ENCODE measurements at regions not wholly inside any gene's neighbourhood (a gene's known extent, or its start where the extent isn't known, plus 50 kb on each side); places are given as distances from the start of the nearest gene placed in this dataset.

- TF ChIP-seq EZH2 (IDR thresholded peaks at IDR 0.05; ENCODE audit: low read length, missing control alignments): no peak
- TF ChIP-seq, protein P1, sequence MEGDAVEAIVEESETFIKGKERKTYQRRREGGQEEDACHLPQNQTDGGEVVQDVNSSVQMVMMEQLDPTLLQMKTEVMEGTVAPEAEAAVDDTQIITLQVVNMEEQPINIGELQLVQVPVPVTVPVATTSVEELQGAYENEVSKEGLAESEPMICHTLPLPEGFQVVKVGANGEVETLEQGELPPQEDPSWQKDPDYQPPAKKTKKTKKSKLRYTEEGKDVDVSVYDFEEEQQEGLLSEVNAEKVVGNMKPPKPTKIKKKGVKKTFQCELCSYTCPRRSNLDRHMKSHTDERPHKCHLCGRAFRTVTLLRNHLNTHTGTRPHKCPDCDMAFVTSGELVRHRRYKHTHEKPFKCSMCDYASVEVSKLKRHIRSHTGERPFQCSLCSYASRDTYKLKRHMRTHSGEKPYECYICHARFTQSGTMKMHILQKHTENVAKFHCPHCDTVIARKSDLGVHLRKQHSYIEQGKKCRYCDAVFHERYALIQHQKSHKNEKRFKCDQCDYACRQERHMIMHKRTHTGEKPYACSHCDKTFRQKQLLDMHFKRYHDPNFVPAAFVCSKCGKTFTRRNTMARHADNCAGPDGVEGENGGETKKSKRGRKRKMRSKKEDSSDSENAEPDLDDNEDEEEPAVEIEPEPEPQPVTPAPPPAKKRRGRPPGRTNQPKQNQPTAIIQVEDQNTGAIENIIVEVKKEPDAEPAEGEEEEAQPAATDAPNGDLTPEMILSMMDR (conservative IDR thresholded peaks at IDR 0.05 in 1 of 2, IDR thresholded peaks at IDR 0.05 in 1 of 2; ENCODE audit: low read depth in 1 of 2, low read length in 2 of 2): no peak
Measured at GRCh38 chr13:111532111-111532510, 211.7 kb downstream of the TEX29 start.
